Medulla oblongata (tissue), 1 donor: ENCODE measurements at regions not wholly inside any gene's neighbourhood (a gene's known extent, or its start where the extent isn't known, plus 50 kb on each side); places are given as distances from the start of the nearest gene placed in this dataset.

ENCODE experiments used
- DNase-seq: peaks from one replicate; pipeline ENCODE4 v3.0.0-alpha.2; 2015; ENCODE audit errors: extremely low spot score

DNA sequence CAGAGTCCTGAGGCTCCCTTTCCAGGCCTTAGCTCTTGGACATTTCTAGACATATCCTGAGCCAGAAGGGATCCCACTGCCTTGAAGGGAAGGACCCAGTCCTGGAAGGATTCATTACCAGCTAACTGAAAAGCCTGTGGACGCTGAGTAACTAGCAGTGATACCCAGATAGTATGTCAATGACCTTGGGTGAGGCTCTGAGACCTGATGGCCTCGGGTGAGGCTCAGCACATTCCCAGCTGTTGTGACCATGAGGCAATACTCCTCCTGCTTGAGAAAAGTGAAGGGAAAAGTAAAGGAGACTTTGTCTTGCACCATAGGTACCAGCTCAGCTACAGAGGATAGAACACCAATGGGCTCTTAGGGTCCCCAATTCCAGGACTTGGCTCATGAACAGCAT lies 268.1 kb downstream of the DKK2 start:
- DNase-seq: no peak

DNA sequence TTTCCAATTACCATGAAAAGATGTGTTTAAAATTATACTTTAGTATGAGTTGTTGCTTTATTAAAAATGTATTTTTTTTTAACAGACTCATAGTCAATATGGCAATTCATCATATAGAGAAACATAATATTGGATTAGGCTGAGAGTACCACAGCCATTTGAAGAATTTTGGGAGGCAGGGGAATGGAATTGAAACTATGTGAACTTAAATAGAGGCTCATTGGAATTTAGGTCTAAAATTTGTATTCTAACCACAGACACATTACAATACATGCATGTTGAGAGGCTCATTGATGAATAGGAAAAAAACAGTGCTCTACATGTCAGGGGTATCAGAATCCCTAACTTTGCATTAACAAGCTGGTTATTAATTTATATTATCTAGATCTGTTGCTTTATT lies 269.6 kb downstream of the DKK2 start:
- DNase-seq: no peak

DNA sequence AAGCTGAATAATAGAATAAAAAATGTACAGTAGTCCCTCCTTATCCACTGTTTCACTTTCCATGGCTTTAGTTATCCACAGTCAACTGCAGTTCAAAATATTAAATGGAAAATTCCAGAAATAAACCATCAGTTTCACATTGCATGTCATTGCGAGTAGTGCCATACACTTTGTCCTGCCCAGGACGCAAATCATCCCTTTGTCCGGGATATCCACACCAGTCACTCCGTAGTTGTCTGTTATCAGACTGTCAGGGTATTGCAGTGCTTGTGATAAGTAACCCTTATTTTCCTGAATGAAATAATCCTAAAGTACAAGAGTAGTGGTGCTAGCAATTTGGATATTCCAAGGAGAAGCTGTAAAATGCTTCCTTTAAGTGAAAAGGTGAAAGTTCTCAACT lies 271.3 kb downstream of the DKK2 start:
- DNase-seq: no peak

DNA sequence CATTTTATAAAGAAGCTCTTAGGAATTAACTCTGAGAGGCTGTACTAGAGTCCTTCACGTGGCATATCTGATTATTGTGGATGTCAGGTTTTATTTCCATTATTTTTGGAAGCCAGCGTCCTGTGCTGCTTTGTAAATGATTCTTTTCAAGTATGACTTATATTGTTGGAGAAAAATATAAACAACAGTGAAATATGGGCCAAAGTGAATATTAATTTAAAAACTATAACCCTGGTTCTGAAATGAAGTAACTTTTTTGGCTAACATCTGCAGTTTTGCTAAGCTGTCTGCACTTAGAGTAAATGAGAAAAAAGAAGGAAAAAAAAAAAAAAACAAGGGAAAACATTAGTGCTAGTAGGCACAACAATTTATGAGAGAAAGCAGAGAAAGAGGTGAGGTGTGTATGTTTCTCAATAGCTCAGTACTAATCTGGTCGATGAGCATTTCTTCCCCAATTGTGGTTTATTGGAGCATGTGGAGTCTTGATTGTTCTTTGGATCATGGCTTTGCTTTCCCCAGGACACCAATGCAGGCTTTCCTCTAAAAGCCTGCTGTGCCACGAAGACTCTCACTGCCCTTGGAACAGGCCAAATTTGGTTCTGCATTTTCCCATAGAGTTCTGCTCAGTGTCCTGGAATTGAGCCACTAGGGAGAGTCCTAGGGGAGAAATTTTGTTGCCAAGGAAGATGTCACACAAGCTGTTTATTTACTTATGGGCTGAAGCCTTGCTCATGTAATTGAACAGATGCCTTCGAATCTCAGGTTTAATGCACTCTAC lies 273.3 kb downstream of the DKK2 start:
- DNase-seq: peak; percentile 42

DNA sequence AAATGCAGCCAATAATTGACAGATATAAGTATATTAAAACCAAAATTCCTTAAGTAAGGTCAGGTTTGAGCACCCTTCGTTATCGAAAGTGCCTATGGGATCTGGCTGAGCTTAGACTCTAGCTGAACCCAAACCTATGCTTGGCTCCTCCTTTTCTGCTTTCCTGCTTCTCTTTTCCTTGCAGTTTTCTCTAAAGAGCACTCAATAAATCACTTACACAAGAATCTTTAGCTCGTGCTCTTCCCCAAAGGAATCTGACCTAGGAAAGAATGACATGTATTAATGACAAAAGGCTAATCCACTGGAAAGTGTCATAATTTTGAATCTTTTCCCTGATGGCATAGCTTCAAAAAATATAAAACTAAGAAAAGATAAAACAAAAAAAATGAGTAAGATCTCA lies 282.7 kb downstream of the DKK2 start:
- no peak for DNase-seq

DNA sequence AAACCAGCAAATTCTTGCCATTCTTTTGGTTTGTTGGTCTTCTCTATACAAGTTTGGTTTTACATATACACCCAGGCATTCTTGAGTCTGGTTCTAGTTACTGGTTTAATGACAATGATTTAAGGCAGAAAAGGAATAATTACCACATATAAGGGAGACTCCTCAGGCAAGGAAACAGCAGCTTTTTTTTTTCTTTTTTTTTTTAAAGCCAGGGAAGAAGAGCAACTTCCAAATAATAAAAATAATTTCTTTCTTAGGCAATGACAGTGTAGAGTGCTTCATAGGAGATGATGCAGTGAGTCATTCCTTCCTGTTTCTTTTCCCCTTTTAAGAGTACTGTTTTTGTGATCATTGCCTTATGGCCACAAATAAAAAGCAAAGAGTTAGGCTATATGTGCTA lies 289.7 kb downstream of the DKK2 start:
- DNase-seq: no peak

DNA sequence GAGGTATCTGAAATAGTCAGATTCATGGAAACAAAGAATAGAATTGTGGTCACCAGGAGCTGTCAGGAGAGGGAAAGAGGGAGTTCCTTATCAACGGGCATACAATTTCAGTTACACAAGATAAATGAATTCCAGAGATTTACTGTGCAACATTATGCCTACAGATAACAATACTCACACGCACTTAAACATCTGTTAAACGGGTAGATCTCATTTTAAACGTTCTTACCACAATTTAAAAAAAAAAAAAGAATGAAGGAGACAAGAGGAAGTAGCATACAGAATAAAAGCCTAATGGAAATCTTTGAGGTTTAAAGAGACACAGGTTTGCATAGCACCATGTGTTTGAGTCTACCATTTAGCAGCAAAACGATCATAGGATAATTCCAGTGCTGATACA lies 298.0 kb downstream of the DKK2 start:
- DNase-seq: no peak

DNA sequence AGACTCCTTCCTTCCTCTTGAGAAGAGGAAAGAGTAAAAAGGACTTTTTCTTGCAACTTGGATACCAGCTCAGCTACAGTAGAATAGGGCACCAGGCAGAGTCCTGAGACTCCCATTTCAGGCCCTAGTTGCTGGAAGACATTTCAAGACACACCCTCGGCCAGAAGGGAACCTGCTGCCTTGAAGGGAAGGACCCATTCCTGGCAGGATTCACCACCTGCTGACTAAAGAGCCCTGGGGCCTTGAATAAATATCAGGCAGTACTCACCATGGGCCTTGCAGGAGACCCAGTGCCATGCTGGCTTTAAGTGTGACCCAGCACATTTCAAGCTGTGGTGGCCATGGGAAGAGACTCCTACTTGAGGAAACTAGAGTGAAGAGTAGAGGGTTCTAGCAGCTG lies 317.6 kb downstream of the DKK2 start:
- DNase-seq: no peak

DNA sequence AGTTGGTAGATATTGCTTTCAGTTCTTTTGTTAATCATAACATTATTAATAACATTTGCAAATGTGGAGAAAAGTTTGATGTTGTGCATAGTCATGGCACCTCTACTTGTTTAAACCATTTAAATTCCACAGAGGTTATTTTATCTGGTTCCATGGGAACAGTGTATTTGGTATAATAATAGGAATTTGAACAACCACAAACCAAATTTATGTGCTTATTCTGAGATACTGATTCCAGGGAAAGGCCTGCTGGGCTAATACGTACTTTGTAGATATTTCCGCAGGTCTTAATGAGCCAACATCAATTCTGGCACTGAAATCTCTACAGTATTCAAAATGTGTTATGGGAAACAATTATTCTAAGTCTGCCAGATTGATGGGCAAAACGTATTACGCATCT lies 319.0 kb downstream of the DKK2 start:
- no peak for DNase-seq

DNA sequence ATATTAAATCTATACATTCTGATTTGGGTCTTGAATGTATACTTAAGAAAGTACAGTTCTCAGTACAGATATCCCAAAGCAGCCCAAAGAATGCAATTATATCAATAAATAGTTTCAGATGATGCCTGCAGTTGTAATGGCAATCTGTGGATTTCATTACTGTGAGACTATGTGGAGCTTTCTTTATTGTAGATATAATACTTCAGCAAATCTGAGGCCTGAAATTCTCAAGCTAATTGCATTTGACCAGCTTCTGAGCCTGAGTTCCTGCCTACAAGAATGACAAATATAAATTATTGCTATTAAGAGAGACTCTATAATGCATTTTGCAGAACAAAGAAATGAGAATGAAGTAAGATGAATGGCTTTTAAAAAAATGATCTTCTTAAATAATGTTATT lies 320.3 kb downstream of the DKK2 start:
- DNase-seq: no peak

DNA sequence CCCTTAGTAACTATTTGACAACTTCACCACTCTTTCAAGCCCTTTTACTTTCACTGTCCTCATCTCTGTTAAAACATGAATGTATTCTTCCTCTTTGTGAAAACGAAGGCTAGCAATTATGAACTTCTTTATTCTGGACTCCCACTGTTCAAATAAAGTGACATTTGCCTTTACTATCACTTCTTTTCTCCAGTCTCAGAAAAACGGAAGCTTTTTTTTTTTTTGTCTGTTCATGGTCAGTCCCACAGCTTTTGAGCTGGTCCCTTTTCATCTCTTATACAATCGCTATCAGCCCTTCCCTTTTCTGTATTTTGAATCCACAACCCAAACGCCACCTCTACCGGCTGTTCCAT lies 327.7 kb downstream of the DKK2 start:
- peak; percentile 8 for DNase-seq

DNA sequence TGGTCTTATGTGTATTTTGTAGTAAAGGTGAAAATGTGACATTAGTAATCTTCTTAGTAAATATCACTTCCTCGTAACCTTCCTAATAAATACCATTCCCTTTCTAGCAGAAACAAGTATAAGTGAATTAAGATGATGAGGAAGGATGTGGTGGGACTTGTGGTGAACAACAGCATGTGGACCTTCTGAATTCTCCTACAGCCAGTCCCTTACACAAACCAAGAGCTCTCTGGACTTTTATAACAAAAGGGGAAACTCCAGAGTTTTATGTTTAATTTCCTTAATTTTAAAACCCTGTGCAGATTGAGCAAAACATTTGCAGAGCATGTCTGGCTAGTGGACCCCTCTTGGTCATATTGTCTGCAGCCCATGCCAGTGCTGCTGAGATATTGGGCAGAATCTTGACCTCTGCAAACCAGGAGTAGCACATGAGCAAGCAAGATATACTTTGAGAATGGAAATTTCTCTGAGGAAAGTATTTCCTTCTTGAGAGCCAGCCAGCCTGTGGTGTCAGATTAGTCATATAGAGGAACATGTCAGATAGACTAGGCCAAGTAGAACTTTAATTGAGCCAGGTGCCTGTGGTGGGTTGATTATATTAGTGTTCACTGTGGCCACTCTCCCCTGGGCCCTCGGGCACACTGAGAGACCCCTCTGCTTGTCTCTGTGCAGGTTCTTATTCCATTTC lies 328.2 kb downstream of the DKK2 start:
- DNase-seq: peak; percentile 34

DNA sequence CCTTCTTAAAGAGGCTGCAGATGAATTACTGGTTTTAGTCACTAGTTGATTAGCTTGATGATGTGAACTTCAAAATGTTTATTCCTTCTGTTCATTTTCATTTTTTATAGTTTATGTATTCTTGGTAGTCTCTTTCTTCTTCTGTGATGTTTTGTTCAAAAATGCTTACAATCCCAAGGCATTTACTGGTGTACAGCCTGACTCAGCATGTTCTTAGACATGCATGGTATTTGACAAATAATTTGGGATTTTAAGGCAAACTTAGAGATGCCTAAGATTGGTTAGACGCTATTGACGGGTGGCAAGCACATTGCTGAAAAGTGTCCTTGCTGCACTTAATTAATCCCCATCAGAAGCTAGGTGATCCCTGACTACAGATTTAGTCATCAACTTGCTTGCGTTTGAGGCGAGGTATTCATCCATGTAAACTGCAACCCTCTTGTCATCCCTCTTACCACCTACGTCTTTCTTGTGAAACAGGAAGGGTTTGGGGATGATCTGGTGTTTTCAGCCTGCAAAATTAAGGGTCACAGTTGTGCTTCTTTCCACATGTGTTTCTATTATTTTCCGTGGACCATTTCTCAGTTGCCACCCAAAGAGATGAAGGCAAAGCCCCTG lies 331.8 kb downstream of the DKK2 start:
- no peak for DNase-seq

DNA sequence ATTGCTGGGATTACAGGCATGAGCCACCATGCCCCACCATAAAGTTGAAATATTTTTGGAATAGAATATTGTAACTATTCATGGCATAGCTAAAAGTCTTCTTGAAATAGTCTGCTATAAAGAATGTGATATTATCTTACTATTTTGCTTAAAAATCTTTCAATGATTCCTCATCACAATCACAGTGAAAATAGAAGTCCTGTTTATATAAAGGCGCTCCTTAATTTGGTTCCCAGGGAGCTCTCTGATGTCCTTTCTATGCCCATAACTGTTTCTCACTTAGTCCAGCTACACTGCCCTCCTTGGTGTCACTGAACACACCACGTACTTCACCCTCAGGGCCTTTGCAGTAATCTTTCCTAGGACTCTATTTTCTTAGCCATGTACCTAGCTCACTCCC lies 331.7 kb upstream of the GIMD1 start:
- DNase-seq: no peak

DNA sequence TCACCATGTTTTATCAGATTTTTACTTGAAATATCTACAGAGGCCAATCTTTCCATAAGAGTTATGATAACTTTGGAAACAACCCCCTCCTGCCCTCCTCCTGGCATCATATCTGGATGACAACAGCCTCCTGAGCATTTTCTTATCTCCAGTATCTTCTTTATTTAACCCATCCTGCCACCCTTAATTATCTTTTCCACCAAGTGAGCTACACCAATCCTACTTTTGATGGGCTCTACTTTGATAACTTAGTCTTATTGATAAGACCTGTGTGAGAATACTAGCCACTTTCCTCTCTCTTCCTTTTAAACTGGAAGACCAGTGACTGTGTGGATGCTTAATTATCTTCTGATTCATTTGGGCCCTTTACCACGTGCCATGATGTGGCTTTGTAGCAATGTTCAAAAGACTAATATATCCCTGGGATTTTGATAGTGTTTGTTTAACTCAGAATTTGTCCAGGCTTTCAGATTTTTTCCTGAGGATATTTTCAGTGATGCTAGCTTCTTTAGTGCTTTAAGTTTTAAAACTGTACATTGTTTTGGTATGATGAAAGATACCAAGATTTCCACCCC lies 330.1 kb upstream of the GIMD1 start:
- no peak for DNase-seq

DNA sequence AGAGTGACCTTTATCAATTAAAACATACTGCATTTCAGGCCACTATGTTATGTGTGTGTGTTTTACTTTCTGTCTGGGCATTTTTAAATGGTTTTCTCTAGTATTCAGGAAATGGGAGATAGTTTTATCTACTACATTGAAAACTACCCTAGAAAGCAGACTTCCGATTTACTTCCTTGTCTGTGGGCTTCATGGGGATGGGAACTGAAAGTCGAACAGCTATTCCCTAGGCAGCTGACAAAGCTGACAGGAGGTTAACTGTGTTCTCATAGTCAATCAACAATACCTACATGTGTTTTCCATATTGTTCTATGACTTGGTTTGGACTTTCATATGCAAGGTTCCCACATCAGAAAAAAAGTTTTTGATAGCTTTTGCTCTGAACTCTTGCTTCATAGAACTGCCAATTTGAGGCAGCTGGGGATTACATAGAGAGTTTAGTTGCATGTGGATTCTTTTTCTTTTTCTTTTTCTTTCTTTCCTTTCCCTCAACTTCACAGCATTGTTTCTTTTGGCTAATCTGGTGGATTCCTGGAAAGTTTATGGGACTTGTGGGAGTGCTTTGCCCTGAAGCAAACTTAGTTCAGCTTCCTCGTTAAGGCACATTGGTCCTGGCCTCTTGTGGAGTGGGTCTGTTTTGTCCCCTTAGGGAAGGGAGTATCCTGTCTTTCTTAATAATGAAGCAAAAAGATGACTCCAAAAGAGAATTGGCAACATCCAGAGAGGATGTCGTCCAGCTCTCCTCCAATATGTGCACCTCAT lies 327.1 kb upstream of the GIMD1 start:
- DNase-seq: no peak

DNA sequence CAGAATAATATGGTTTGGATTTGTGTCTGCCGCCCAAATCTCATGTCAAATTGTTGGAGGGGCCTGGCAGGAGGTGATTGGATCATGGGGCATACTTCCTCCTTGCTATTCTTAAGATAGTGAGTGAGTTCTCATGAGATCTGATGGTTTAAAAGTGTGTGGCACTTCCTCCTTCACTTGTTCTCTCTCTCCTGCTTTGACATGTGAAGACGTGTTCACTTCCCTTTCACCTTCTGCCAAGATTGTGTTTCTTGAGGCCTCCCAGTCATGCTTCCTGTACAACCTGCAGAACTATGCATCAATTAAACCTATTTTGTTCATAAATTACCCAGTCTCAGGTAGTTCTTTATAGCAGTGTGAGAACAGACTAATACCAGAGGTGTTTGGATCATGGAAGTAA lies 325.7 kb upstream of the GIMD1 start:
- peak; percentile 27 for DNase-seq

DNA sequence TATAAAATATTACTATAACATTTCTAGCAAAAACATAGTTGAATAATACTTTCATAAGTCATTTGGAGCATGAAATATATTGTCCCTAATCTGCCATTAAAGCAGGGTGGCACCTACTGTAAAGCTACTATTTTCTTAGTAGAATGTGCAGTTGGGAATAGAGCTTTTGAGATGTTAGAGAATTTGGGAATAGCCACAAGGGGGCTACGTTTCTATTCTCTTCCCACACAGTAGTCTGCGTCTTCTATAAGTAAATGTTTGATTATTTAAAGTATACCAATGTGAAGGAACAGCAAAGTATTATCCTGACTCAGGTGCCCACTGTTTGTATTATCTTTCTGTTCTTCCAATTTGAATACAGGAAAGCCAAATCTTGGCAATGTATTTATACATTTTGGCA lies 323.2 kb upstream of the GIMD1 start:
- DNase-seq: no peak

DNA sequence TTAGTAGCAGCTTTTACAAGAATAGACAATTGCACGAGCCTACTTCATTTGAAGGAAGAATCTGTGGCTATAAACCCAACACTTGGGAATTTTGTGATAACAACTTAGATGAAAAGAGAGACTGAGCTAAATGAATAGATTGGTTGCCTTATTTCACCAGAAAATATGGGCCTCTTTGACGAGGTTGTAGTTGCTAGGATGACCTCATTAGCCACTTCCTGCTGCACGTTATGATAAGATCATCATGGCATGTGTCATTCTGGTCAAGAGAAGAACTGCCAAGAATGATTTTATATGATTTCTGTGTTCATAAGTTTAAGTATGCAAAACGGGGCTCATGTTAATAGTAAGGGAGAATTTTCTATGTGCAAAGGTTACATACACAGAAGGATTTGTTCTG lies 321.9 kb upstream of the GIMD1 start:
- DNase-seq: no peak

DNA sequence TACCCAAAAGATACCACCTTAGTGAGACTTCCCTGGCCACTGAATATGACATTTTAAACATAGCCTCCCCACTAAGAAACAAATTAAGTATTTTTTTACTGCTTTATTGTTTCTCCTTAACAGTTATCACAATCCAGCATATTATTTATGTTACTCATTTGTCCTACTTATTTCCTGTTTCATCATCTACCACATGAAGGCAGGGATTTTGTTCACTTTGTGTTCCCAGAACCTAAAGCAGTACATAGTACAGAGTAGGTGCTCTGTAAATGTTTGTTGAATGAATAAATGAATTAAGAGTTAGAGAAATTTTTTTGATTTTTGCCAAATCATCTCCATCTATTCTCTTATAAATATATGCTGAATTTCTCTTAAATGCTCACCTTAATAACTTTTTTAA lies 318.4 kb upstream of the GIMD1 start:
- no peak for DNase-seq

DNA sequence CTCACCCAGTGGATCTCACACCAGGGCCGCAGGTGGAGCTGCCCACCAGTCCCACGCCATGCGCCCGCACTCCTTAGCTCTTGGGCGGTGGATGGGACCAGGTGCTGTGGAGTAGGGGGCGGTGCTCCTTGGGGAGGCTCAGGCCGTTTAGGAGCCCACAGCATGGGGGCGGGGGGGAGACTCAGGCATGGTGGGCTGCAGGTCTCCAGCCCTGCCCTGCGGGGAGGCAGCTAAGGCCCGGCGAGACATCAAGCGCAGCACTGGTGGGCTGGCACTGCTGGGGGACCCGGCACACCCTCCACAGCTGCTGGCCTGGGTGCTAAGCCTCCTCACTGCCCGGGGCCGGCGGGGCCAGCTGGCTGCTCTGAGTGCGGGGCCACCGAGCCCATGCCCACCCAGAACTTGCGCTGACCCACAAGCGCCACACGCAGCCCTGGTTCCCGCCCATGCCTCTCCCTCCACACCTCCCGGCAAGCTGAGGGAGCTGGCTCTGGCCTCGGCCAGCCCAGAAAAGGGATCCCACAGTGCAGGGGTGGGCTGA lies 312.9 kb upstream of the GIMD1 start:
- DNase-seq: no peak

DNA sequence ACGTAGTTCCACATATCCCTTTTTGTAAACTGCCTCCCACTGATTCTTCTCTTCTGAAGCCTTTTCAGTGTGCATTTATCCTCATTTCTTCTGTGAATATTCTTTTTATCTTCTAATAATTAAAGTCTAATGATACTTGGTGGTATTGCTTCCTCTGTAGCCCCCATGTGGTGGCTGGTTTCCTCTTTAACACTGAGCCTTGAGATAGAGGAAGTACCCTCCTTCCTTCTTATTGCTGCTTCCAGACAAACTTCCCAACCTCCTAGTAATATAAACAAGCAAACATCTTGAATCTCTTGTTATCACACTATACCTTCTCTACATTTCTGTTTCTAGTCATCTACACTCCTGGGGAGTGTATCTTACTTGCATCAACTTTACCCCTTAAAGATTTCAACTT lies 310.5 kb upstream of the GIMD1 start:
- no peak for DNase-seq
